CD1c-positive myeloid dendritic cell (primary cell): ENCODE measurements at regions not wholly inside any gene's neighbourhood (a gene's known extent, or its start where the extent isn't known, plus 50 kb on each side); places are given as distances from the start of the nearest gene placed in this dataset.

Experiments used
- DNase-seq: peaks from one replicate; pipeline ENCODE4 v3.0.0-alpha.2; 2016; ENCODE audit errors: extremely low spot score

DNA sequence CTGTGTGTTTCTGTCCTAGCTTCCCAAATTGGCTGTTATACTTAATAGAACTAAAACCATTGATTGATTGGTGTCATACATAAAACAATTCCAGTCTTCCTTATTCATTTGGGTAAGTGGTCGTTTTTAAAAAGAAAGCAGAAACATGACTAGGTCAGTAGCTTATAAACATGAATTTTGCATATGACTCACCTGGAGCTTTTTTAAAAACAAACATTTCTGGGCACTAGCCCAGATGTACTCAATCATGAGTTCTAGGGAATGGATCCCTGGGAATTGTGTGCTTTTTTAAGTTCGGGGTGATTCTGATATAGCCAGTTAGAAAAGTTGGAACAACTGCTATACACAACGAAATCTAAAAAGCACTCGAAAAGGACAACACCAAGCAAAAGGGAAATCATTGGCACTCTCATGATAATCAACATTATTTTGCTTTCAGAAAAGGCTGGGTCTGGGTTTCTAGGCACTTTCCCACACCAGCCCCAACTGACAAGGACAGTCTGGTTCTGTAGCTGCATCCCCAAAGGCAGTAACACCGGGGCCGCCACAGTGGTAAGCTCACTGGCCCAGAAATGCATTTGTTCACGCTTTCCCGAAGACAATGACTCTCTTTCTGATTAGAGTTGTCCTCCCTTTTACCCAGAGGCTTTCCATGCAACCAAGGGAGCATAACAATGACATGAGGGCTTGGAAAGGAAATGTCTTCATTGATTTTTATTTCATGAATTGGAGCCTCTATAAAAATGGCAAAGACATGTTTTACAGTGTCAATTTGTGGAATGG is 664.9 kb upstream of the WWC1 start:
- DNase-seq, result no peak

DNA sequence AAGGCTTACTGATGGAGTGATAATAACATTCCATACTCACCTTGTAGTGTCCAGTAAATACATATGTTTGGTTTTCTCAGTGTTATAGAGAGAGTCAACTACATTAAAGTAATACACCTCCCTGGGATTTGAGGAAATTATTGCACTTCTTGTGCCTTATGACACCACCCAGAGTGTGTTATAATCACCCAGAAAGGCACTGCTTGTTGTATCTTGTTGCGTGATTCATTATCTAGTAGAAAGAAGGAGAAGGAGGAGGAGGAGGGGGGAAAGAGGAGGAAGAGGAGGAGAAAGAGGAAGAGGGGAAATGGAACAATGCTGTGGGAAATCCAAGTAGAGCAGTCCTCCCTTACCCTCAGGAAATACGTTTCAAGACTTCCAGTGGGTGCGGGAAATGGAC is 661.8 kb upstream of the WWC1 start:
- no peak for DNase-seq

DNA sequence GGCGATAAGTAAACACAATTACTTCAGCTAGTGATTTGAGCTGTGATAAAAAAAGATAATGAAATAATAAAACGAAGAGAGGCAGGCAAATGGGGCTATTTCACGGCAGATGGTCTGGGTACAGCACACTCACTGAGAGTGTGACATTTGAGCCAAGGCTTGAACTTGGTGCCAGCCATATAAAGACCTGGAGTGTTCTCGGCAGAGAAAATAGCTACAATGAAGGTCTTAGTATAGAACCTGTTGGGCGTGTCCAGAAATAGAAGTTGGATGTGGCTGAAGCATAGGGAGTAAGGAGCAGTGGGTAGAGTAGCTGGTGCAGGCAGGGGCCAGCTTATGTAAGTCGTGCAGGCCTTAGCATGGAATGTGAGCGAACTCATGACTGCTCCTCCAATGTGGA is 660.3 kb upstream of the WWC1 start:
- no peak for DNase-seq

DNA sequence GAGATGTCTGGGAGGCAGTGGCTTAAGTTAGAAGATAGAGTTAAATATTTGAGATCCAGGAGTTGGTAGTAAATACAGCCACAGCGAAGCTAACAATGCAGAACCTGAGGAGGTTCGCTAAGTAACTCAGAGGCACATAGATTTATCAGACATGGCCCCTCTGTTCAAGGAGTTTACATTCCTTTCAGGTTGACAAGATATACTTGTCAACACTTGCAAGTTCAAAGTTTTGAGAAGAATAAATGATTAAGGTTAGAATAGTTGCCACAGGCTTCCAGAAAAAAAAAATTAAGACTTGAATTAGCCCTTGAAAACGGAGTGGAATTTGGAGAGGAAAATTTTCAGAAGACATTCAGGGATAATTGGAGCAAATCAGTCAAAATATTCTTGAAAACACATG is 658.3 kb upstream of the WWC1 start:
- no peak for DNase-seq

DNA sequence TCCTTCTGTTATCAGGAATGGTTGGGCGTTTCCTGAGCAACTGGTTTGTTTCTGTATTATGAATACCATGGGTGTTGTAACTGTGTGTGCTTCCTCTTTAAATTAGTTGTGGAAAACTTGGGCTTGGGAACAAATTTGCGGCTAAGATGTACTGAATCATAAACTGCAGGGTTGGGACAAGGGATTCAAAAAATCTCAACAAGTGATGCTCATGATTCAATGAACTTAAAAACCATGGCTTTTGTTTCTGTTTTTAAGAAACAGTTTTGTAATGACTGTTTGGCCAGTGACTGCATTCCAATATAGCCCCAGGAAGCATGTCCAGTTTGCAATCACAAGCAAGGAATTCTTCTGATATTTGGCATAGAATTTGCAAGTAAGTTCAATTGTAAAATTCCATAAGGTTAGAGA is 657.5 kb upstream of the WWC1 start:
- no peak for DNase-seq

DNA sequence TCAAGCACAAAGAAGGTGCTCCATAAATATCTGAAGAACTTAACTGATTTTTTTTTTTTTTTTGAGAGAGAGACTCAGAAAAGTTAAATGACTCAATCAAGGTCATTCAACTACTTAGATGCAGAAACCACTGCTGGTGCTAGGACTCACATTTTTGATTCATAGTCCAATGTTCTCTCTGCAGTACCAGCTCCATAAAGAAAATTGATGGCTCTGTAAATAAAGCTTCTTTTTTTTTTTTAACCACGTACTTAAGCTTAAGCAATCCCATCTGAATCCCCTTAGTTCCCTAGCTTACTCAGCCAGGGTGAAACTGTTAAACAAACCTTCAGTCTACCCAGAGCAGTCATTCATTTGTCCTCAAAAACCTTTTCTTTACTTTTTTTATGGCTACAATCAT is 657.0 kb upstream of the WWC1 start:
- no peak for DNase-seq

DNA sequence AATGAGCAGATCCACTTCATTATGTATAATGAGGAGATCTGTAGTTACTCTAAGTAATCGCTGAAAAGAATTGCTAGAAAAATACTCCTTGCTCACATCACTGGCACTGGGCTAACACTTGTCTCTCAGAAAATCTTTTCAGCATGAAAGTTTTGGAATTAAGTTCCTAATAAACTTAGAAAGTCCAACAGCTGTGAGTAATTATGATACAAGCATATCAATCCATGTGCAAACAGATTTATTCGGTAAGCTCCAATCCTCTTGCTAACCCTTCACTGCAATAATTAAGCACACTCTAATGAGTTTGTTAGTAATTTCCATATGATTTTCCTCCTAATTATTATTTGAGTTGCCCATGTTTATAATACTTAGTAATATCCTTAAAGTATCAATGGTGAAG is 652.6 kb upstream of the WWC1 start:
- no peak for DNase-seq

DNA sequence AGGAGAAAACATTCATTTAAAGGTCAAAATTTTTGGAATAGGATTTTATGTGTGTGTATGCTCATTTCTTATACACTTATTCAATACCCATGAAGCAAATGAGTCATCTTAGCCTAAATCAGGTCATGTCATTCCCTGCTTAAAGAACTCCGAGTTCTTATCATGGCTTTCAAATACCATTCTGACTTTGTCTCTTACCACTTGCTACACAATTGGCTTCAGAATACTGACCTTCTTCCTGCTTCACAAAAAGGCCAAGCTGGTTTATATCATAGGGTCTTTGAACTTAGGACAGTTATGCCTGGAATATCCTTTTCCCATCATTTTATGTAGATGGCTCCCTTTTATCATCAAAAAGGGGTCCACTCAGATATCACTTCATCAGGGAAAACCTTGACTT is 652.2 kb upstream of the WWC1 start:
- DNase-seq, result no peak

DNA sequence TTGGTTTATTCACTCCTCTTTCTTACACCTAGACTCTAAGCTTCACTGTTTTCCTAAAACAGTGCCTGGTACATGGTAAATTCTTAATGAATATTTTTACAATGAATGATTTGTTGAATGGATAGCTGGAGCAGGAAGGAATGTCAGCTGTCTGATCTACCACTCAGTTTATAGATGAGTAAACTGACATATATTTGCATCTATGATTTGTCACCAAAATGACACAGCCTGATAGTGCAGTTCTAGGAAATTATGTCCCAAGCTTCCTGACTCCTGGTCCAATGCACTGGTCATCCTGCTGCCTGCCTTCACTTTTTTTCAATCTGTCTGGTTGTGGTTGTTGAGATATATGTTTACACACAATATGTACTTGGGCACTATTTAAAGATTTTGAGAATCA is 651.7 kb upstream of the WWC1 start:
- DNase-seq, result no peak

DNA sequence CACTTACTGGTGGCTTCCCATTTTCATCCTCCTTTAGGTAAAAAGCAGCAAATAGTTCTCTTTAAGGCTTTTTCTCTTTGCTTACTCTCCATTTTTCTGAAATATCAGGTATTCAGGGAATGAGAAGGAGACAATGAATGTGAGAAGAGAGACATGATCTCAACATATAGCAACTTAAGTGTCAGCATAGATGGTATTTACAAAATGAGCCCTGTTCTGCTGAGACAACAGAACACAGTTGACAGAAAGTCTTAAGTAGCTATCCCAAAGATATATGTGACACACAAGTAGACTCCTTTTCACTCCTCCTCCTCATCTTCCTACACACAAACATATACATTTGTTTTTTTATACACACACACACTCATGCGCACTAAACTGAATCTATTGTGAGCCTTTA is 649.3 kb upstream of the WWC1 start:
- DNase-seq, result no peak

DNA sequence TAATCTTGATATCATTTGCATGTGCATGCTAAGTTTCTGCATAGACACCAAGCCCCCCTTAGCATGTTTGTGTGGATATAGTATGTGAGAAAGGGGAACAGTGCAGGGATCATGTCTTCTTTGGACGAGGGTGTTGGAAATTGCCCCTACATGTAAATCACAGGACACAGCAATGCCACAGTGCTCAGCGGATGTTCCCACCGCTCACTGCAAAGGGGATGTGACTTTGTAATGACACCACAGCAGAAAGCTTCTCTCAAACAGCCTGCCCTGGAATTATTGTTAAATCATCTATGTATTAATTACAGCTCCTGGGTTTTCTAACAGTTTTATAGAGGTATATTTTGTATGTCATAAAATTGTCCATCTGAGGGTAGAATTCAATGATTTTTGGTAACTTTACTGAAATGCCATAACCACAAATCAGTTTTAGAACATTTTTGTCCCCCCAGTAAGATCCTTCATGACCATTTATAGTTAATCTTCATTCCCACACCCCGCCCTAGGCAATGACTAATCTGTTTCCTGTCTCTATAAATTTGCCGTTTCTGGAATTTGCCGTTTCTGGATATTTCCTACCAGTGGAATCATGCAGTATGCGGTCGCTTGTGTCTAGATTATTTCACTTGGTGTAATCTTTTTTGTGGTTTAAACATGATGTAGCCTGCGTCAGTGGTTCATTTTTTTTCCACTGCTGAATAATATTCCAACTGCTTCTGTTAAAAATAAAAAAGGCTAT is 648.5 kb upstream of the WWC1 start:
- no peak for DNase-seq

DNA sequence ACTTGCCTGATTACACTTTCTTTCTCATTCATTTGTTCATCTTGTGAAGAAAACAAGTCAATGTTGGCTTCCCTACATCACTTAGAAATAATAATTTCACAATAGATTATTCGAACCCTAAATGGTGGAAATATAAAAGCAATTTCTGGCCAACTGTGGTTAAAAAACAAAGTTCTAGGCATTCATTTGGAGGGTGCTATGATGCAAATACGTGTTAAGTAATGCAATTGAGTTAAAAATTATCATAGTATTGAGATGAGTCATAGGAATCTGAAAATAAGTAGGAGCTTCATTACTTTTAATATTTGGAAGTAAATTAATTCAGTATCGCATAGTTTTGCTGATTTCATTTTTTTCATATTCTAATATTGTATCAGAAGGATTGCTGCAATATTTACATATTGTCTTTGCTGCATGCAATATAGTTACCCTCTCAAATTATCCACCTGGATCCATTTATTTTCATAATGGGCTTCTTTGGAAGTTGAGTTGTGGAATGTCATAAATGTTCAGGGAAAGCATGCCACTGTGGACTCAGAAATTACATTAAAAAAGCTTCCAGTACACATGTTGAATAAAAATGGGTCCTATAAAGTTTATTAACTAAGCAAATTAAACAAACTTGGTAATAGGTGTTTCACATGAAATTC is 647.7 kb upstream of the WWC1 start:
- DNase-seq, result no peak

DNA sequence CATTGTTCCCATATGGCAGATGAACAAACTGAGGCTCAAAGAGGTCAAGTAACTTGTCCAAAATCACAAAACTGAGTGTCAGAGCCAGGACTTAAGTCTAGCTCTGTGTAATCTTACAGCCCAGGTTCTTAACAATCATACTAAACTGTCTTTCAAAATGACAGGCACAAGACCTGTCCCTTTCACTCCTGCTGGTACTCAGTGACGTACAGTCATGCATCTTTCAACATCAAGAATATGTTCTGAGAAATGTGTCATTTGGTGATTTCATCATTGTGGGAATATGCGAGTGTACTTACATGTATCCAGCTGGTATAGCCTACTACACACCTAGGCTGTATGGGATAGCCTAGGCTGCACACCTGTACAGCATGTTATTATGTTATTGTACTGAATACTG is 646.8 kb upstream of the WWC1 start:
- DNase-seq, result no peak

DNA sequence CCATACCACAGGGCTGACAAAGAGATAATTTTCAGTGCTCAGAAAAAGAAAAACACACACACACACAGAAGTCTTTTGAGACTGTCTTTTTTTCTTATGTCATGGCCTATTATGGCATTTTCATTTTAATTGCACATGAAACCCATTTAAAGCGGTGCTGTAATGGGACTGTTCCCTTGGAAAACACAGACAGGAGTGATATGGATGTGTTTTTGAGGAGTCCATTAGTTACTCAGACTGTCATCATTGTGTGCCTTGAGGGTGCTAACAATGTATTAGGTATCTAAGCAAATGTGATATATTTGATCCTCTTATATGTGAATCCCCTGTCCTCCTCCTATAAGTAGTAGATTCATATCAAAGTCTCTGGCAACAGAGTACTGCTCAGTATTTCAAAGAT is 642.0 kb upstream of the WWC1 start:
- no peak for DNase-seq

DNA sequence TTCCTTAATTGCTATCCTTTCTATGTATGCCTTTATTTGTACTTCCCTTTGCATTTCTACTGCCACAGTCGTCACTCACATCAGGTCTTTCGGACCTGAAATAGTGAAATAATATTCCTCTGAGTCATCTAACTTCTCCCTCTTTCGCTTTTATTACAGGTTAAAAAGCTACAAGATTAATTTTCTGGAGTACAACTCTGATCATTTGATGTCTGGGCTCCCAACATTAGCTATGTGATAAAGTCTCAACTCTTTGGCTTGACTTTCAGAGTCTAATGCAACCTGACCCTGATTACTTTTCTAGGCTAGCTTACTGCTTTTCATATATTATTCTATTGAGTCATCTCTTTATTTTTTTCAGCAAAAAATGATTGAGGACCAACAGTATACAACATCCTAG is 638.8 kb upstream of the WWC1 start:
- no peak for DNase-seq

DNA sequence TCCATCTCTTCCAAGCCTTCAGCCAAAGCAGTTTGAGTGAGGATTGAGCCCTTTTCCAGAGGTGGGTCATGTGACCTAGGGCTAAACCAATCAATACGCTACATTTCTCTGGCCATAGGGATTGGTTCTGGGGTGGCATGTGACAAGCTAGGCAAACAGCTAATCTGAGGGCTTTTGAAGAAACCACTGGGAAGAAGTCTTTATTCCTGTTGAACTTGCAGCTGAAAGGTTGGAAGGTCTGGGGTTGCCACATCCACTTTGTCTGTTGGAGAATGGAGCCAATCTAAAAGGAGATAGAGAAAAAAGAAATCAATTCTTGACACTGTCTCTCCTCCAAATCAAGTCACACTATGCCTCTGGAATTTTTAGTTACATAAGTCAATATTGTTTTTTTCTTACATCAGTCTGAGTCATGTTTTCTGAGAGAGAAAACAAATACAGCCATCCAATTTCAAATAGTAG is 637.8 kb upstream of the WWC1 start:
- no peak for DNase-seq

DNA sequence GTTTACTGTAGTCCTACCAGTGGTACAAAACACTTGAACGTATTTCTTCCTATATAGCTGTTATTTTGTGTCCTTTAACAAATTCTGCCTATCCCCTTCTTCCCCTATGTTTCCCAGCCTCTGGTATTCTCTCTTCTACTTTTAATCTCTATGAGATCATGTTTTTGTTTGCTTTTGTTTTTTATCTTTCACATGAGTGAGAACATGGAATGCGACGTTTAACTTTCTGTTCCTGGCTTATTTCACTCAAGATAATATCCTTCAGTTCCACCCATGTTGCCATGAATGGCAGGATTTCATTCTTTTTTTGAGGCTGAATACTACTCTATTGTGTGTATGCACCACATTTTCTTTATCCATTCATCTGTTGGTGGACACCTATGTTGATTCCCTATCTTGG is 634.4 kb upstream of the WWC1 start:
- DNase-seq, result no peak

DNA sequence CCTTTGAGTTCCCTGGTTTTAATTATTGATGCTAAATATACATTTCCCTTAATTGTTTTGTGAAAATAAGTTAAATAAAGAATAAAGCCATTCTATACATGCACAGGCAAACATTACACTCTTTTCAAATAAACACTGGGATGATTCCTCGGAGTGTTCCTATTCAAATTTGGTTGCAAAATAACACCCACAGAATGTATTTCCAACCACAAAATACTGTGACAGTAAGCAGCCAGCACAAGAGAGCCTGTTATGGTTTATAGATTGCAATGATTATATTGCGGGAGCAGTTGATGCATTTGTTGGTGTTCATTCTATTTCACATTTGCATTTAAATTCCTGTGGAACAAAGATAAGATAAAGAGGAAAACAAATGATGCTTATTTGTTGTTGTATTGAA is 632.6 kb upstream of the WWC1 start:
- no peak for DNase-seq

DNA sequence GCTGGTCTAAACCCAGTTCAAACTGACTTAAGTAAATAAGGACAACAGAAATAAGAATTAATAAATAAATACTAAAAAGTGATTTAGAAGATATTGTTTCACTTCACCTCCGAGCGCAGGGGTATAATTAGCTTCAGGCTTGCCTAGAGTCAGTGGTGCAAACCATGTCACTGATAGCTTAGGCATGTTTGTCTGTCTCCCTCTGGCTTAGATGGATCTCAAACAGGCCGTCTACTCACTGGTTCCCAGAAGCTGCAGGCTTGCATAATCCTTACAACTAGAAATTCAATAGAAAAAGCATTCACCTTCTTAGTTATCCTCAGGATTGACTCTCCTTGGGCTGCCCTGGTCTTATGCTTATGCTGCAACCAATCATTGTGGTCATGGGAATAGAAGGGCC is 629.8 kb upstream of the WWC1 start:
- no peak for DNase-seq

DNA sequence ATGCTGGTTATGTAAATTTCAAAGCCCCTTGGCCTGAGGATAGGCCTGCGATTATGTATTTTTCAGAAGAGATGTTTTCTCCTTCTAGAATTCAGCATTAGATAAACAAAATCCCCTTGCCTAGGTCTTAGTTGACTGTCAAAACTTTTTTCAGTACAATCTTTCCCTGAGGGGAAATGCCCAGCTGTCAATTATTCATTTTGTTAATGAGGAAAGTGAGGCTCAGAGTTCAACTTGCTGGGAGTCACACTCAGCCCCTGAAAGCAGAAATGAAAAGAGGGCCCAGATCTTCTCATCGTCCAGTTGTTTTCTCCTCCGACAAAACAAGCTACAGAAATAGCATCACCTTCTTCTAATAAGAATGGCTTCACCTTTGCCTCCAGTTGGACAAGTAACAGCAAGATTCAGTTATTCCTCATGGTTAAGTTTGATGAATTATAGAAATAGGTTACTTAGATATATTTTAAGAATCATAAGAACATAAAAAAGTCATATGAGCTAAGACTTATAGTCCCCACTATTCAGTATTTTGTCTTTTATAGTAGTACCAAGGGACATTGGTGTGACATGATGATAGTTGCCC is 627.1 kb upstream of the WWC1 start:
- DNase-seq, result no peak

DNA sequence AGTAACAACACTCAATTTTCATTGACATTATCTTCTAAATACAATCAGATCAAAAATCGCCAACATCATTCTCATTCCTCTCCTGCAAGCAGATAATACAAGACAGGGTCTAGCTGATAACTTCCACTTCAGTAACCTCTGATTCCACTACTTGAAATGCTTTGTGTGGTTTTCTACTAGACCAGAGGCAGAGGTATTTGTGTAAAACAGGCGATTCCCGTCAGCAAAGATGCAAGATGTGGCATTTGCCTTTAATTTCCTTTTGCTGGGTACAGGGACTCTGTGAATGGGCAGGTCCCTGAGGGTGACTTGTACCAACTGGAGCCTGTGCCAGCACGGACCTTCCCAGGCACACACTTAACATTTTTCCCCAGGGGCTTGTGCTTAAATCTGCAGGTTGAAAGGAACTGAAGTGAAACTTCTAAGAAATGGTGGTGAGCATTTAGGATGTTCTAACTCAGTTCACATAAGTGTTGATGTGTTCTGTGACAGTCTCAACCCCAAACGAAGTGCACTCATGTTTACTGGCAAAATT is 625.5 kb upstream of the WWC1 start:
- no peak for DNase-seq

DNA sequence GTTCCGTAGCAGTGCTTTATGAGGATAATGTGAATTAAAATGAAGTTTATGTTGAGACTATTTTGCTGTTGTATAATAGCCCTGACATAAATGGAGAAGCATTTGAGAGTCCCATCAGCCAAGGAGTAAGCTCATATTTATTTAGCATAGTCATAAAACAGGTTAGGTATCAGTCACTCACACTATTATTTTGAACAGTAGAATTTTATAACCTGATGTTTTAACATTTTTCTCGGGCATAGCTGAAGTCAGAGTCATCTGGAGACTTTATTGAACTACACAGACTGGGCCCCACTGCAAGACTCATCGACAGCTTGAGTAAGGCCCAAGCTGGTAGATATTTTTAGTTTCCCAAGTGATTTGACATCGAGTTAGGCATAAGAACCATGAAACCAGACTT is 620.3 kb upstream of the WWC1 start:
- DNase-seq, result no peak
